OCI-LY3 (cell line): ENCODE measurements at regions not wholly inside any gene's neighbourhood (a gene's known extent, or its start where the extent isn't known, plus 50 kb on each side); places are given as distances from the start of the nearest gene placed in this dataset.
A peak's percentile ranks its signal among the peaks of the same experiment; 100 is the strongest.

Experiments
- H2AFZ ChIP-seq: fragments of 200-600, 300-600 bp; shearing (Covaris generic); 2 replicates; pipeline ENCODE4 v1.6.0; 2014; ENCODE audit warnings: antibody characterized with exemption, low read depth, low read length
- H3K27ac ChIP-seq: fragments of 200-600, 300-600 bp; sonication (generic); 2 replicates; pipeline ENCODE4 v1.5.1; 2014; ENCODE audit warnings: mild to moderate bottlenecking, low read length, moderate library complexity, mixed read lengths
- H3K27me3 ChIP-seq: fragments of 200-600, 300-600 bp; sonication (generic); 2 replicates; pipeline ENCODE4 v1.6.1; 2014; ENCODE audit warnings: low read depth, low read length, mixed read lengths
- H3K36me3 ChIP-seq: fragments of 200-600, 300-600 bp; sonication (generic); replicated peaks from 2 replicates; pipeline ENCODE3; 2014; ENCODE audit warnings: low read depth, low read length, mixed read lengths
- H3K4me1 ChIP-seq: fragments of 300-600, 200-600 bp; sonication (generic); 2 replicates; pipeline ENCODE4 v1.6.1; 2014; ENCODE audit warnings: low read length, mixed read lengths
- H3K4me2 ChIP-seq: fragments of 200-600, 300-600 bp; sonication (generic); 2 replicates; pipeline ENCODE4 v1.6.1; 2014; ENCODE audit warnings: low read length, mixed read lengths
- H3K4me3 ChIP-seq: fragments of 300-600, 200-600 bp; sonication (generic); 2 replicates; pipeline ENCODE4 v1.5.1; 2014; ENCODE audit warnings: antibody characterized with exemption, mild to moderate bottlenecking, low read length, moderate library complexity
- H3K79me2 ChIP-seq: fragments of 300-600, 200-600 bp; shearing (Covaris generic); 2 replicates; pipeline ENCODE4 v1.6.1; 2014; ENCODE audit warnings: mild to moderate bottlenecking, low read length, mixed read lengths
- H3K9ac ChIP-seq: fragments of 300-600, 200-600 bp; shearing (Covaris generic); 2 replicates; pipeline ENCODE4 v1.6.0; 2014; ENCODE audit warnings: mild to moderate bottlenecking, low read length, moderate library complexity
- H3K9me3 ChIP-seq: fragments of 200-600, 300-600 bp; shearing (Covaris generic); 2 replicates; pipeline ENCODE4 v1.6.1; 2014; ENCODE audit warnings: low read length, mixed read lengths; ENCODE audit not compliant: insufficient read depth
- H4K20me1 ChIP-seq: fragments of 200-600, 300-600 bp; sonication (generic); 2 replicates; pipeline ENCODE4 v1.6.1; 2016; ENCODE audit warnings: low read length, mixed read lengths; ENCODE audit not compliant: insufficient read depth
- EZH2phosphoT487 ChIP-seq: fragments of 200-600 bp; shearing (Covaris generic); IDR thresholded peaks from 2 replicates; pipeline ENCODE4 v1.6.1; 2018; ENCODE audit warnings: antibody characterized with exemption, mixed run types, low read depth
- TF ChIP-seq, protein P1 (sequence below): fragments of 200-600, 300-600 bp; sonication (generic); IDR thresholded peaks from 2 replicates; pipeline ENCODE4 v1.5.1; 2014; ENCODE audit warnings: antibody characterized with exemption, low read length, low read depth

GRCh38 chr9:95383185-95383676 is 65.7 kb upstream of the FANCC start:
- Histone ChIP-seq H3K79me2 (no peaks in the 10 kb centered on the region), H3K4me1 (no peaks in the 10 kb centered on the region), H2AFZ (no peak overlapping the region), H3K27me3 (peaks cover 18% of the 10 kb centered on the region; the same call in 1 of the 2 replicates), H3K27ac (no peak overlapping the region), H4K20me1 (no peaks in the 10 kb centered on the region), H3K4me2 (no peak overlapping the region), H3K36me3 (no peaks in the 10 kb centered on the region), H3K9ac (no peak overlapping the region), H3K4me3 (no peak overlapping the region), H3K9me3 (no peaks in the 10 kb centered on the region)
- TF ChIP-seq, protein P1, sequence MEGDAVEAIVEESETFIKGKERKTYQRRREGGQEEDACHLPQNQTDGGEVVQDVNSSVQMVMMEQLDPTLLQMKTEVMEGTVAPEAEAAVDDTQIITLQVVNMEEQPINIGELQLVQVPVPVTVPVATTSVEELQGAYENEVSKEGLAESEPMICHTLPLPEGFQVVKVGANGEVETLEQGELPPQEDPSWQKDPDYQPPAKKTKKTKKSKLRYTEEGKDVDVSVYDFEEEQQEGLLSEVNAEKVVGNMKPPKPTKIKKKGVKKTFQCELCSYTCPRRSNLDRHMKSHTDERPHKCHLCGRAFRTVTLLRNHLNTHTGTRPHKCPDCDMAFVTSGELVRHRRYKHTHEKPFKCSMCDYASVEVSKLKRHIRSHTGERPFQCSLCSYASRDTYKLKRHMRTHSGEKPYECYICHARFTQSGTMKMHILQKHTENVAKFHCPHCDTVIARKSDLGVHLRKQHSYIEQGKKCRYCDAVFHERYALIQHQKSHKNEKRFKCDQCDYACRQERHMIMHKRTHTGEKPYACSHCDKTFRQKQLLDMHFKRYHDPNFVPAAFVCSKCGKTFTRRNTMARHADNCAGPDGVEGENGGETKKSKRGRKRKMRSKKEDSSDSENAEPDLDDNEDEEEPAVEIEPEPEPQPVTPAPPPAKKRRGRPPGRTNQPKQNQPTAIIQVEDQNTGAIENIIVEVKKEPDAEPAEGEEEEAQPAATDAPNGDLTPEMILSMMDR, result no peak
- TF ChIP-seq EZH2phosphoT487, result no peak

DNA sequence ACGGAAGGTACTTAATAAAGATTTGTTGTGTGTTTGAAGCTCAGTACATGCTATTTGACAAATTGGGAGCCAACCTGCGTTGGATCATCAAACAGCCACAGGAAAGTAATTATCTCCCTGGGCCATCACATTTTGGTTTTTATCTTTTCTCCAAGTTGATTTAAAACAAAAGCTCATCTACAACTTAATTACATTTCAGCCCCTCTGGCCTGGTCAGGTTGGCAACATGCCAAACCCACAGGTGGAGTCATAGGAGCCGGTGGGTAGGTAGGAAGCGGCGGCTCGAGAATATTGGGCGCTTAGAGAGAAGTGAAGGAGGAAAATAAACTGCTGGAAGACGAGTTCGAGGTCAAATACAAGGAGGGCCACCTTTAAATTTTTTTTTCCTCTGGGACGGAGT is 64.9 kb upstream of the FANCC start:
- no peaks in the 10 kb centered on the region for H4K20me1 ChIP-seq
- TF ChIP-seq, protein P1, result no peak
- no peak for TF ChIP-seq EZH2phosphoT487
- H3K27ac ChIP-seq, result no peak overlapping the region
- no peak overlapping the region for H3K4me2 ChIP-seq
- H3K4me1 ChIP-seq, result no peaks in the 10 kb centered on the region
- H3K79me2 ChIP-seq, result no peaks in the 10 kb centered on the region
- no peak overlapping the region for H2AFZ ChIP-seq
- no peak overlapping the region for H3K9ac ChIP-seq
- peaks cover 22% of the 10 kb centered on the region for H3K27me3 ChIP-seq
- no peaks in the 10 kb centered on the region for H3K9me3 ChIP-seq
- H3K4me3 ChIP-seq, result no peak overlapping the region
- no peaks in the 10 kb centered on the region for H3K36me3 ChIP-seq

- Histone ChIP-seq H3K9me3 (no peaks in the 10 kb centered on the region), H3K79me2 (no peaks in the 10 kb centered on the region), H4K20me1 (no peaks in the 10 kb centered on the region), H2AFZ (no peak overlapping the region), H3K27me3 (peaks cover 30% of the 10 kb centered on the region), H3K4me3 (no peak overlapping the region), H3K4me1 (no peaks in the 10 kb centered on the region), H3K9ac (no peak overlapping the region), H3K36me3 (no peaks in the 10 kb centered on the region), H3K27ac (no peak overlapping the region), H3K4me2 (no peak overlapping the region)
- TF ChIP-seq EZH2phosphoT487, result no peak
- TF ChIP-seq, protein P1, result no peak
Measured at GRCh38 chr9:95381221-95381620, 63.7 kb upstream of the FANCC start.

- H3K4me1 ChIP-seq, result no peaks in the 10 kb centered on the region
- no peak for TF ChIP-seq EZH2phosphoT487
- TF ChIP-seq, protein P1, result peak; percentile 39
- H3K9me3 ChIP-seq, result no peaks in the 10 kb centered on the region
- H4K20me1 ChIP-seq, result no peaks in the 10 kb centered on the region
- peaks cover 32% of the 10 kb centered on the region for H3K27me3 ChIP-seq
- no peak overlapping the region for H3K9ac ChIP-seq
- H2AFZ ChIP-seq, result no peak overlapping the region
- no peak overlapping the region for H3K4me3 ChIP-seq
- no peak overlapping the region for H3K4me2 ChIP-seq
- H3K27ac ChIP-seq, result no peak overlapping the region
- H3K36me3 ChIP-seq, result no peaks in the 10 kb centered on the region
- H3K79me2 ChIP-seq, result no peaks in the 10 kb centered on the region
Measured at GRCh38 chr9:95379630-95380029, 62.1 kb upstream of the FANCC start.
